Testis (tissue), 2 donors: ENCODE measurements at regions not wholly inside any gene's neighbourhood (a gene's known extent, or its start where the extent isn't known, plus 50 kb on each side); places are given as distances from the start of the nearest gene placed in this dataset.
"Not testable (repeated sequence)": the region's sequence is repeated elsewhere in the genome, so short reads cannot be mapped to it uniquely, and the experiment has no call there.

Experiments used
- DNase-seq: peaks from one replicate; pipeline ENCODE4 v3.0.0-alpha.2; 2019
- H3K27ac ChIP-seq, 2 donors: fragments of 200-600 bp; sonication (generic); one replicate each; pipeline ENCODE4 v1.5.1; 2019
- H3K27me3 ChIP-seq: fragments of 200-600 bp; sonication (generic); one replicate; pipeline ENCODE4 v1.5.1; 2019
- H3K36me3 ChIP-seq: fragments of 200-600 bp; sonication (generic); one replicate; pipeline ENCODE4 v1.5.1; 2017; ENCODE audit warnings: low read depth; ENCODE audit errors: missing control alignments
- H3K4me1 ChIP-seq: fragments of 200-600 bp; sonication (generic); one replicate; pipeline ENCODE4 v1.5.1; 2019
- H3K4me3 ChIP-seq, 2 donors: fragments of 200-600 bp; sonication (generic); one replicate each; pipeline ENCODE4 v1.5.1; 2017 to 2019
- H3K9me3 ChIP-seq: fragments of 200-600 bp; sonication (generic); one replicate; pipeline ENCODE4 v1.5.1; 2017
- WGBS, 2 donors: methylation state at CpG; one replicate each; pipeline ENCODE4 v1.1.5; 2018; 5-methylcytosine and 5-hydroxymethylcytosine counted together
- intact Hi-C: fragments of 100-400 bp; cut with DNase I; formaldehyde crosslinking; loops from one replicate; pipeline ENCODE4 v1.15.1; 2023; ENCODE audit warnings: low total_unique reads

DNA sequence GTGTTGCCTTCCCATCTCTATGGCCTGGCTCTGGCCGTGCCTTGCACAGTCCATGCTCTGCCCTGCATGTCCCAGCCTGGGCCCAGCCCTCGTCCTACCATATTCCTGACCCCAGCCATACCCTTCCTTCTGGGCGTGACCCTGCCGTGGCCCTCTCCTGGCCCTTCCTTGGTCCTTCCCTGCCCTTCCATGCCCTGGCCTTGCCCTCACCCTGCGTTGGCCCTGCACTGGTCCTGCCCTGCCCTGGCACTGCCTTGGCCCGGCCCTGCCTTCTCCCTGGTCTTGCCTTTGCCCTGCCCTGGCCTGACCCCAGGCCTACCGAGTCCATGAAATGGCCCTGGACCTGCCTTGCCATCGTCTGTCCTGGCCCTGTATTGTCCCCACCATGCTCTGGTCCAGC, 1561.8 kb downstream of the RPIA start:
- WGBS, 2 donors, result 79 to 81% methylated on average over 4 to 8 of the region's 8 CpGs
- H3K27ac ChIP-seq, intact Hi-C loops, DNase-seq, H3K27me3 ChIP-seq, H3K9me3 ChIP-seq, H3K36me3 ChIP-seq, H3K4me3 ChIP-seq, H3K4me1 ChIP-seq: not testable (repeated sequence)

DNA sequence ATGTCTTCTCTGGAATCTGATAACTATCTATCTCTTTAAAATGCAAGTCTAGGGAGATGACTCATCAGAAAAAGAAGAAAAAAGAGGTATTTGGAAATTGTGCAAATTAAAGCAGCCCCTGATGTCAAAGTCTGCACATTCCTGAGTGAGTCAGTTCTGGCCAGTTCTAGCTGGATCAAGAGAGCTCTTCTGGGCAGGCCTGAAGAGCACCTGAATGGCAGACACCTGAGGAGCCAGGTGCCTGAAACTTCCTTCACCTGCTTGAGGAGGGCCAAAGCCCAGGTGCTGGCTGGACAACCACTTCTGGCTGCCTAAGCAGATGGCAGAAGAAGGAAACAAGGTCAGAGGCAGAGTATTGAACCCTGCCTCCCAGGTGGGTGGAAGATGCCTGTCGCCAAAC, 1575.4 kb downstream of the RPIA start:
- H3K4me3 ChIP-seq, H3K4me1 ChIP-seq, H3K27ac ChIP-seq, H3K9me3 ChIP-seq, H3K27me3 ChIP-seq, H3K36me3 ChIP-seq, intact Hi-C loops, DNase-seq: not testable (repeated sequence)
- 100% methylated on average over 1 of the region's 1 CpG; no CpG with 5 or more reads in 1 of the 2 donors for WGBS, 2 donors

DNA sequence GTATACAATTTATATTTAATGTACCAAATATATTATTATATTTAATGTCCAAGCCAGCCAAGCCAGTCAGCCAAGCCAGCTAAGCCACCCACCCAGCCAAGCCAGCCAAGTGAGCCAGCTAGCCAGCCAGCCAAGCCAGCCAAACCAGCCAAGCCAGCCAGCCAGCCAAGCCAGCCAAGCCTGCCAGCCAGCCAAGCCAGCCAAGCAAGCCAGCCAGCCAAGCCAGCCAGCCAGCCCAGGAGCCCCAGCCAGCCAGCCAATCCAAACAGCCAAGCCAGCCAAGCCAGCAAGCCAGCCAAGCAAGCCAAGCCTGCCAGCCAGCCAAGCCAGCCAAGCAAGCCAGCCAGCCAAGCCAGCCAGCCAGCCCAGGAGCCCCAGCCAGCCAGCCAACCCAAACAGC, 1596.3 kb downstream of the RPIA start:
- intact Hi-C loops, H3K27ac ChIP-seq, H3K27me3 ChIP-seq: not testable (repeated sequence)

DNA sequence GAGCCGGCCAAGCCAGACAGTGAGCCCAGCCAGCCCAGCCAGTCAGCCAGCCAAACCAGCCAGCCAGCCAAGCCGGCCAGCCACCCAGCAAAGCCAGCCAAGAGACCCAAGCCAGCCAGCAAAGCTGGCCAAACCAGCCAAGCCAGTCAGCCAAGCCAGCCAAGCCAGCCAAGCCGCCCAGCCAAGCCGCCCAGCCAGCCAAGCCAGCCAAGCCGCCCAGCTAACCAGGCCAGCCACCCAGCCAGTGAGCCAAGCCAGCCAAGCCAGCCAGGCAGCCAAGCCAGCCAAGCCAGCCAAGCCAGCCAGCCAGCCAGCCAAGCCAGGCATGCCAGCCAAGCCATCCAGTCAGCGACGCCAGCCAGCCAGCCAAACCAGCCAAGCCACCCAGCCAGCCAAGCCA, 1596.9 kb downstream of the RPIA start:
- H3K4me3 ChIP-seq, H3K36me3 ChIP-seq, H3K27me3 ChIP-seq, H3K27ac ChIP-seq, H3K4me1 ChIP-seq, intact Hi-C loops, DNase-seq, H3K9me3 ChIP-seq: not testable (repeated sequence)
- WGBS, 2 donors, result 93% methylated on average over 3 of the region's 7 CpGs; no CpG with 5 or more reads in 1 of the 2 donors

More for the DNA sequence above, 1596.3 kb downstream of the RPIA start:
- not testable (repeated sequence) for H3K4me1 ChIP-seq, H3K4me3 ChIP-seq, H3K36me3 ChIP-seq, DNase-seq, H3K9me3 ChIP-seq

DNA sequence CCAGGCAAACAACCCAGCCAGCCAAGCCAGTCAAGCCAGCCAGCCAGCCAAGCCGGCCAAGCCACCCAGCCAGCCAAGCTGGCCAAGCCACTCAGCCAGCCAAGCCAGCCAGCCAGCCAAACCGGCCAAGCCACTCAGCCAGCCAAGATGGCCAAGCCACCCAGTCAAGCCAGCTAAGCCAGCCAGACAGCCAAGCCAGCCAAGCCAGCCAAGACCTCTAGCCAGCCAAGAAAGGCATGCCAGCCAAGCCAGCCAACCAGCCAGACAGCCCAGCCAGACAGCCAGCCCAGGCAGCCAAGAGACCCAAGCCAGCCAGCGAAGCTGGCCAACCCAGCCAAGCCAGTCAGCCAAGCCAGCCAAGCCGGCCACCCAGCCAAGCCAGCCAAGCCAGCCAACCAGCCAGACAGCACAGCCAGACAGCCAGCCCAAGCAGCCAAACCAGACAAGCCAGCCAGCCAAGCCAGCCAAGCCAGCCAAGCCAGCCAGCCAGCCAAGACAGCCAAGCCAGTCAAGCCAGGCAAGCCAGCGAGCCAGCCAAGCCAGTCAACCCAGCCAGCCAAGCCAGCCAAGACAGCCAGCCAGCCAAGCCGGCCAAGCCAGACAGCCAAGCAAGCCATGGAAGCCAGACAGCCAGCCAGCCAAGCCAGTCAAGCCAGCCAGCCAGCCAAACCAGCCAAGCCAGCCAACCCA, 1598.0 kb downstream of the RPIA start:
- H3K27ac ChIP-seq, H3K36me3 ChIP-seq, H3K27me3 ChIP-seq, intact Hi-C loops, H3K4me1 ChIP-seq, DNase-seq, H3K4me3 ChIP-seq, H3K9me3 ChIP-seq: not testable (repeated sequence)
- 80% methylated on average over 3 of the region's 6 CpGs; no CpG with 5 or more reads in 1 of the 2 donors for WGBS, 2 donors

DNA sequence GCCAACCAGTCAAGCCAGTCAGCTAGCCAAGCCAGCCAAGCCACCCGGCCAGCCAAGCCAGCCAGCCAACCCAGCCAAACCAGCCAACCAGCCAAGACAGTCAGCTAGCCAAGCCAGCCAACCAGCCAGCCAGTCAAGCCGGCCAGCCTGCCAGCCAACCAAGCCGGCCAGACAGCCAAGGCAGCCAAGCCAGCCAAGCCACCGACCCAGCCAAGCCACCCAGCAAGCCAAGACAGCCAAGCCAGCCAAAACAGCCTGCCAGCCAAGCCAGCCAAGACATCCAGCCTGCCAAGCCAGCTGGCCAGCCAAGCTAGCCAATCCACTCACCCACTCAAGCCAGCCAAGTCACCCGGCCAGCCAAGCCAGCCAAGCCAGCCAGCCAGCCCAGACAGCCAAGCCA, 1599.2 kb downstream of the RPIA start:
- H3K4me1 ChIP-seq, H3K27ac ChIP-seq, H3K9me3 ChIP-seq, DNase-seq, intact Hi-C loops, H3K36me3 ChIP-seq, H3K4me3 ChIP-seq, H3K27me3 ChIP-seq: not testable (repeated sequence)
- 90% methylated on average over 3 of the region's 5 CpGs; no CpG with 5 or more reads in 1 of the 2 donors for WGBS, 2 donors

DNA sequence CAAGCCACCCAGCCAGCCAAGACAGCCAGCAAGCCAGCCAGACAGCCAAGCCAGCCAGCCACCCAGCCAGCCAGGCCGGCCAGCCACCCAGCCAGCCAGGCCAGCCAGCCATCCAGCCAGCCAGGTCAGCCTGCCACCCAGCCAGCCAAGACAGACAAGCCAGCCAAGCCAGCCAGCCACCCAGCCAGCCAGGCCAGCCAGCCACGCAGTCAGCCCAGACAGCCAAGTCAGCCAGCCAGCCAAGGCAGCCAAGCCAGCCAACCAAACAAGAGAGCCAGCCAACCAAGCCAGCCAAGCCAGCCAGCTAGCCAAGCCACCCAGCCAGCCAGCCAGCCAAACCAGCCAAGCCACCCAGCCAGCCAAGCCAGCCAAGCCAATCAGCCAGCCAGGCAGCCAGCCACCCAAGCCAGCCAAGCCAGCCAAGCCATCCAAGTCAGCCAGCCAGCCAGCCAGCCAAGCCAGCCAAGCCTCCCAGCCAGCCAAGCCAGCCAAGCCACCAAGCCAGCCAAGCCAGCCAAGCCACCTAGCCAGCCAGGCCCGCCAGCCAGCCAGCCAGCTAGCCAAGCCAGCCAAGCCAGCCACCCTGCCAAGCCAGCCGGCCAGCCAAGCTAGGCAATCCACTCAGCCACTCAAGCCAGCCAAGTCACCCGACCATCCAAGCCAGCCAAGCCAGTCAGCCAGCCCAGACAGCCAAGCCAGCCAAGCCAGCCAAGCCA, 1599.9 kb downstream of the RPIA start:
- H3K36me3 ChIP-seq, DNase-seq, H3K4me1 ChIP-seq, H3K4me3 ChIP-seq, H3K9me3 ChIP-seq, H3K27ac ChIP-seq, intact Hi-C loops, H3K27me3 ChIP-seq: not testable (repeated sequence)
- WGBS, 2 donors, result 0% methylated on average over 1 of the region's 5 CpGs; no CpG with 5 or more reads in 1 of the 2 donors

DNA sequence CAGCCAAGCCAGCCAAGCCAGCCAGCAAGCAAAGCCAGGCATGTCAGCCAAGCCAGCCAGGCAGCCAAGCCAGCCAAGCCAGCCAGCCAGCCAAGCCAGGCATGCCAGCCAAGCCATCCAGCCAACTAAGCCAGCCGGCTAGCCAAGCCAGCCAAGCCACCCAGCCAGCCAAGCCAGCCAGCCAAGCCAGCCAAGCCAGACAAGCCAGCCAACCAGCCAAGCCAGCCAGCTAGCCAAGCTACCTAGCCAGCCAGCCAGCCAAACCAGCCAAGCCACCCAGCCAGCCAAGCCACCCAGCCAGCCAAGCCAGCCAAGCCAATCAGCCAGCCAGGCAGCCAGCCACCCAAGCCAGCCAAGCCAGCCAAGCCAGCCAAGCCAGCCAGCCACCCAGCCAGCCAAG, 1600.5 kb downstream of the RPIA start:
- intact Hi-C loops, H3K9me3 ChIP-seq, H3K27me3 ChIP-seq, H3K36me3 ChIP-seq, H3K27ac ChIP-seq, H3K4me3 ChIP-seq, H3K4me1 ChIP-seq, DNase-seq: not testable (repeated sequence)
- 86% methylated on average over 1 of the region's 1 CpG; no CpG with 5 or more reads in 1 of the 2 donors for WGBS, 2 donors

DNA sequence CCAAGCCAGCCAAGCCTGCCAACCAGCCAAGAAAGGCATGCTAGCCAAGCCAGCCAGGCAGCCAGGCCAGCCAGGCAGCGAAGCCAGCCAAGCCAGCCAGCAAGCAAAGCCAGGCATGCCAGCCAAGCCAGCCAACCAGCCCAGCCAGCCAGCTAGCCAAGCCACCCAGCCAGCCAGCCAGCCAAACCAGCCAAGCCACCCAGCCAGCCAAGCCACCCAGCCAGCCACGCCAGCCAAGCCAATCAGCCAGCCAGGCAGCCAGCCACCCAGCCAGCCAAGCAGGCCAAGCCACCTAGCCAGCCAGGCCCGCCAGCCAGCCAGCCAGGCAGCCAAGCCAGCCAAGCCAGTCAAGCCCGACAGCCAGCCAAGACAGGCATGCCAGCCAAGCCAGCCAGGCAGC, 1601.0 kb downstream of the RPIA start:
- DNase-seq, H3K27ac ChIP-seq, H3K4me1 ChIP-seq, H3K9me3 ChIP-seq, H3K4me3 ChIP-seq, H3K36me3 ChIP-seq, intact Hi-C loops, H3K27me3 ChIP-seq: not testable (repeated sequence)
- 92% methylated on average over 3 of the region's 4 CpGs; no CpG with 5 or more reads in 1 of the 2 donors for WGBS, 2 donors

DNA sequence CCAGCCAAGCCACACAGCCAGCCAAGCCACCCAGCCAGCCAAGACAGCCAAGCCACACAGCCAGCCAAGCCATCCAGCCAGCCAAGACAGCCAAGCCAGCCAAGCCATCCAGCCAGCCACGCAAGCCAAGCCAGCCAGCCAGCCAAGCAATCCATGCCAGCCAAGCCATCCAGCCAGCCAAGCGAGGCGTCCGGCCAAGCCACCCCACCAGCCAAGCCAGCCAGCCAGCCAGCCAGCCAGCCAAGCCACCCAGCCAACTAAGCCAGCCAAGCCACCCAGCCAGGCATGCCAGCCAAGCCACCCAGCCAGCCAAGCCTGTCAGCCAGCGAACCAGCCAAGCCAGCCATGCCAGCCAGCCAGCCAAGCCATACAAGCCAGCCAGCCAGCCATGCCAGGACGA, 1601.8 kb downstream of the RPIA start:
- H3K36me3 ChIP-seq, H3K4me1 ChIP-seq, DNase-seq, intact Hi-C loops, H3K9me3 ChIP-seq, H3K27ac ChIP-seq, H3K4me3 ChIP-seq, H3K27me3 ChIP-seq: not testable (repeated sequence)
- WGBS, 2 donors, result 79 to 93% methylated on average over 3 to 6 of the region's 6 CpGs

DNA sequence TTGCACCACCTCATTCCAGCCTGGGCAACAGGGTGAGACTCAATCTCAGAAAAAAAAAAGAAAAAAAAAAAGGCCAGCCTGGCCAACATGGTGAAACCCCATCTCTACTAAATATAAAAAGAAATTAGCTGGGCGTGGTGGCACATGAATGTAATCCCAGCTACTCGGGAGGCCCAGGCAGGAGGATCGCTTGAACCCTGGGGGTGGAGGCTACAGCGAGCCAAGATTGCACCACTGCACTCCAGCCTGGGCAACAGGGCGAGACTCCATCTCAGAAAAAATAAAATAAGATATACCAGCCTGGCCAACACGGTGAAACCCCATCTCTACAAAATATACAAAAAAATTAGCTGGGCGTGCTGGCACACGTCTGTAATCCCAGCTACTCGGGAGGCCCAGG, 1602.3 kb downstream of the RPIA start:
- H3K9me3 ChIP-seq, H3K4me1 ChIP-seq, H3K36me3 ChIP-seq, H3K4me3 ChIP-seq, DNase-seq, H3K27me3 ChIP-seq, intact Hi-C loops, H3K27ac ChIP-seq: not testable (repeated sequence)
- 84 to 91% methylated on average over 5 to 9 of the region's 9 CpGs for WGBS, 2 donors

DNA sequence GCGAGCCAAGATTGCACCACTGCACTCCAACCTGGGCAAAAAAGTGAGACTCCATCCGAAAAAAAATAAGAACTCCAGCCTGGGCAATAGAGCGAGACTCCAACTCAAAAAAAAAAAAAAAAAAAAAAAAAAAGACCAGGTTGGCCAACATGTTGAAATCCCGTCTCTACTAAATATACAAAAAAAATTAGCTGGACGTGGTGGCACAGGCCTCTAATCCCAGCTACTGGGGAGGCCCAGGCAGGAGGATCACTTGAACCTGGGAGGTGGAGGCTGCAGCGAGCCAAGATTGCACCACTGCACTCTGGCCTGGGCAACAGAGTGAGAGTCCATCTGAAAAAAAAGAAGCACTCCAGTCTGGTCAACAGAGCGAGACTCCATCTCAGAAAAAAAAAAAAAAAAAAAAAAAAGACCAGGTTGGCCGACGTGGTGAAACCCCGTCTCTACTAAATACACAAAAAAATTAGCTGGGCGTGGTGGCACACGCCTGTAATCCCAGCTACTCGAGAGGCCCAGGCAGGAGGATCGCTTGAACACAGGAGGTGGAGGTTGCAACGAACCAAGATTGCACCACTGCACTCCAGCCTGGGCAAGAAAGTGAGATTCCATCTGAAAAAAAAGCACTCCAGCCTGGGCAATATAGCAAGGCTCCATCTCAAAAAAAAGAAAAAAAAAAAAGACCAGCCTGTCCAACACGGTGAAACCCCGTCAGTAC, 1603.7 kb downstream of the RPIA start:
- WGBS, 2 donors, result 80 to 85% methylated on average over 15 of the region's 17 CpGs

More for the DNA sequence above, 1603.7 kb downstream of the RPIA start:
- H3K36me3 ChIP-seq, H3K4me1 ChIP-seq, H3K4me3 ChIP-seq, H3K27me3 ChIP-seq, intact Hi-C loops, DNase-seq, H3K9me3 ChIP-seq, H3K27ac ChIP-seq: not testable (repeated sequence)
